Thymus (tissue), 11 donors: ENCODE measurements at regions not wholly inside any gene's neighbourhood (a gene's known extent, or its start where the extent isn't known, plus 50 kb on each side); places are given as distances from the start of the nearest gene placed in this dataset.
"Not testable (repeated sequence)": the region's sequence is repeated elsewhere in the genome, so short reads cannot be mapped to it uniquely, and the experiment has no call there.

ENCODE experiments used
- DNase-seq, 9 donors: peaks; one replicate each; pipeline ENCODE4 v3.0.0-alpha.2; 2013; ENCODE audit warnings: low spot score in 9 of 9, low read depth in 6 of 9, missing footprints in 1 of 9
- H3K27ac ChIP-seq, 2 donors: one replicate each; pipeline ENCODE4 v1.5.1; 2013; ENCODE audit warnings: control low read depth in 1 of 2, low read depth in 1 of 2, low read length in 1 of 2, mild to moderate bottlenecking in 1 of 2, moderate library complexity in 1 of 2
- H3K27me3 ChIP-seq, 2 donors: one replicate each; pipeline ENCODE4 v1.5.1; 2013; ENCODE audit warnings: low read length in 1 of 2; ENCODE audit not compliant: control insufficient read depth in 2 of 2, insufficient read depth in 1 of 2
- H3K36me3 ChIP-seq, 2 donors: one replicate each; pipeline ENCODE4 v1.5.1; 2013; ENCODE audit warnings: low read length in 1 of 2, mild to moderate bottlenecking in 1 of 2, moderate library complexity in 1 of 2; ENCODE audit not compliant: control insufficient read depth in 2 of 2, insufficient read depth in 2 of 2
- H3K4me1 ChIP-seq, 2 donors: one replicate each; pipeline ENCODE4 v1.5.1; 2013; ENCODE audit warnings: low read length in 2 of 2; ENCODE audit not compliant: control insufficient read depth in 2 of 2, insufficient read depth in 2 of 2
- H3K4me3 ChIP-seq, 2 donors: one replicate each; pipeline ENCODE4 v1.5.1; 2013; ENCODE audit warnings: low read length in 2 of 2, control low read depth in 1 of 2, mild to moderate bottlenecking in 1 of 2
- H3K9me3 ChIP-seq, 2 donors: one replicate each; pipeline ENCODE4 v1.5.1; 2013; ENCODE audit warnings: low read length in 1 of 2, mild to moderate bottlenecking in 1 of 2; ENCODE audit not compliant: control insufficient read depth in 2 of 2, insufficient read depth in 1 of 2
- WGBS: extraction: QIAGEN DNeasy Blood & Tissue Kit; methylation state at CpG from one replicate; pipeline ENCODE4 v1.1.7; 2013; 5-methylcytosine and 5-hydroxymethylcytosine counted together
- donor health status: healthy.

- H3K4me1 ChIP-seq: no peaks in the 10 kb centered on the region
- WGBS: 92% methylated on average over 4 of the region's 4 CpGs
- DNase-seq: no peak
- H3K4me3 ChIP-seq: no peak overlapping the region
- peaks cover 0 to 2% of the 10 kb centered on the region in 2 donors for H3K27me3 ChIP-seq
- no peak overlapping the region for H3K27ac ChIP-seq
- no peaks in the 10 kb centered on the region for H3K36me3 ChIP-seq
- H3K9me3 ChIP-seq: no peaks in the 10 kb centered on the region
Measured at GRCh38 chr9:95691435-95691834, 174.7 kb upstream of the PTCH1 start.

GRCh38 chr9:95689669-95690068 lies 172.9 kb upstream of the PTCH1 start:
- peaks cover 0 to 2% of the 10 kb centered on the region in 2 donors for H3K27me3 ChIP-seq
- no peak overlapping the region for H3K4me3 ChIP-seq
- WGBS: 93% methylated on average over 2 of the region's 2 CpGs
- no peaks in the 10 kb centered on the region for H3K36me3 ChIP-seq
- DNase-seq: no peak
- no peaks in the 10 kb centered on the region for H3K4me1 ChIP-seq
- no peak overlapping the region for H3K27ac ChIP-seq
- H3K9me3 ChIP-seq: no peaks in the 10 kb centered on the region

DNA sequence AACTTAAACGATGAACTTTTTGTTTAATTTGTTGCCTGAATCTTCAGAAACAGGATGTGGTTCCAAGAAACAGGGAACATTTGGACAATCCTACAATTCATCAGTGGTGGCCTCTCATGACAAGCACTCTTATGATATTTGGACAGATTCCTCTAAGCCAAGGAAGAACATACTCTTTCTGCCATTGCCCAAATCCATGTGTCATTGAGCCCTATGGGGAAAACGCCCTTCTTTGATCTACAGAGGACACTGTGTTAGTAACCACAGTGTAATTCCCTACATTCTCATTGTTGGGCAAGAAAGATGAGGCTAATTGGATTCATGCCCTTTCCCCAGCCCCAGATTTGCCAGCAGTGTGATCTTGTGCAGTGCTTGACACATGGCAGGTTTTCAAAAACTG lies 167.7 kb upstream of the PTCH1 start:
- H3K36me3 ChIP-seq: no peaks in the 10 kb centered on the region
- H3K9me3 ChIP-seq: no peaks in the 10 kb centered on the region
- H3K27me3 ChIP-seq: no peaks in the 10 kb centered on the region
- 63% methylated on average over 2 of the region's 2 CpGs for WGBS
- H3K4me3 ChIP-seq: no peak overlapping the region
- DNase-seq: no peak
- H3K4me1 ChIP-seq: no peaks in the 10 kb centered on the region
- no peak overlapping the region for H3K27ac ChIP-seq

- DNase-seq, H3K36me3 ChIP-seq, H3K4me3 ChIP-seq, H3K27ac ChIP-seq, H3K4me1 ChIP-seq, H3K27me3 ChIP-seq: not testable (repeated sequence)
- peaks cover 0 to 16% of the 10 kb centered on the region in 2 donors for H3K9me3 ChIP-seq
- WGBS: 93% methylated on average over 26 of the region's 26 CpGs
Measured at GRCh38 chr9:95680306-95680705, 163.5 kb upstream of the PTCH1 start.

GRCh38 chr9:95679874-95680273 lies 163.1 kb upstream of the PTCH1 start:
- DNase-seq: no peak
- H3K9me3 ChIP-seq: peaks cover 0 to 16% of the 10 kb centered on the region in 2 donors
- 97% methylated on average over 8 of the region's 8 CpGs for WGBS
- no peaks in the 10 kb centered on the region for H3K27me3 ChIP-seq
- no peak overlapping the region for H3K4me3 ChIP-seq
- H3K36me3 ChIP-seq: no peaks in the 10 kb centered on the region
- no peak overlapping the region for H3K27ac ChIP-seq
- H3K4me1 ChIP-seq: no peaks in the 10 kb centered on the region

GRCh38 chr9:95678759-95679158 lies 162.0 kb upstream of the PTCH1 start:
- peaks cover 0 to 16% of the 10 kb centered on the region in 2 donors for H3K9me3 ChIP-seq
- no peak for DNase-seq
- H3K4me1 ChIP-seq: no peaks in the 10 kb centered on the region
- no peaks in the 10 kb centered on the region for H3K36me3 ChIP-seq
- no peak overlapping the region for H3K4me3 ChIP-seq
- no peaks in the 10 kb centered on the region for H3K27me3 ChIP-seq
- no peak overlapping the region for H3K27ac ChIP-seq
- WGBS: 90% methylated on average over 2 of the region's 2 CpGs

DNA sequence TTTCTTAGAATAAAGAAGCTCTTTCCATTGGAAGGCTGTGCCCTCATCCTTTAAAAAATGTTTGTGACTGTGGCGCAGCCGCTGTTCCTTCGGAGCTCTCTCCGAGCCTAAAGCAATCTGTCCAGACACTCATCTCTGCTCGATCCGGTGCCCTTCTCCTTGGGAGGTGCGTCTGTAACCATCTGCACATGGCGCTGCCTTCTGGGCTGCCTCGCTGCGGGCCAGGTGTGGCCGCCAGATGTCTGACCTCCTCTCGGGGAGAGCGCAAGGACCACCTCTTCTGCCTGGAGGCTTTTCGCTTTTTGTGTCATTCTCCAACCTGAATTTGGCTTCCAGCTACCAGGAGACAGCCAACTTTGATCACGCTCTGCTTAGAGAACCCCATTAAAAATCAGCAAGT lies 153.4 kb upstream of the PTCH1 start:
- Histone ChIP-seq H3K4me1 (no peaks in the 10 kb centered on the region), H3K27ac (no peak overlapping the region), H3K9me3 (no peaks in the 10 kb centered on the region), H3K27me3 (peaks cover 2 to 18% of the 10 kb centered on the region in 2 donors), H3K36me3 (no peaks in the 10 kb centered on the region), H3K4me3 (no peak overlapping the region)
- no peak for DNase-seq
- WGBS: 93% methylated on average over 15 of the region's 15 CpGs

DNA sequence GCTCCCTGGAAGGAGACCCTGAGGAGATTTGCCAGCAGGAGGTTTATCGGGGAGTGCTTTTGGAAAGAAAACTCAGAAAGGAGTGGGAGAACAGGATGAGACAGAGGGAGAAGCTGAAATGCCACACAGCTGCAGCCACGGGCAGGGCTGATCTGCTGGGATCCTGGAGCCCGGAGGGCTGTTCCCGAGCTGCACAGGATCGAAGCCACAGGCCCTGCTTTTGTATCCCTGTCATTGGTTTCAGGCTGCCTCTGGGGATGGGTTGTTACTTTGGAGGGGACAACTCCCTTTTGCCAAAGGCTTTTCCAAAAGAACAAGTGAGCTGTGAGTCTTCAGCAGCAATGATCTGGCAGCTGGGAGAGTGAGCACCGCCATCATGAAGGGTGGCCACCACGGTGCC lies 152.5 kb upstream of the PTCH1 start:
- H3K27me3 ChIP-seq: peaks cover 2 to 18% of the 10 kb centered on the region in 2 donors
- WGBS: 83% methylated on average over 7 of the region's 7 CpGs

DNA sequence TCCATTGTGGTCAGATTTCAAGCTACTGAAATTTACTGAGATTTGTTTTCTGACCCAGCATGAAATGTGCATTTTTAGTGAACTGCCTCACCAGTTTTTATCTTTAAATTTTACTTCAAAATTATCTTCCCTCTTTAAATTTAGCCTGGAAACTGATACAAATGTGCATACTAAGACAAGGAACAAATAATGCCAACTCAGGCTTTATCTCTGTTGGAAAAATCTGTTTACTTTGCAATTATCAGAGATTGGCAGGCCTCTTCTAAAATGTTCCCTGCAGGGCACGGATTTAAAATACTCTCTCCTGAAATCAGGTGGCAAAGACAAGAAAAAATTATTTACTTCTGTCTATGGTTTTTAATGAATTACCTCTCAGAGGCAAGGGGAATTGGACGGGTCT lies 151.0 kb upstream of the PTCH1 start:
- Histone ChIP-seq H3K9me3 (no peaks in the 10 kb centered on the region), H3K27me3 (peaks cover 2 to 18% of the 10 kb centered on the region in 2 donors), H3K4me3 (no peak overlapping the region), H3K36me3 (no peaks in the 10 kb centered on the region), H3K27ac (no peak overlapping the region), H3K4me1 (no peaks in the 10 kb centered on the region)
- DNase-seq: no peak
- WGBS: 88% methylated on average over 2 of the region's 2 CpGs

More for the DNA sequence above, 152.5 kb upstream of the PTCH1 start:
- H3K9me3 ChIP-seq: no peaks in the 10 kb centered on the region
- H3K27ac ChIP-seq: no peak overlapping the region
- H3K36me3 ChIP-seq: no peaks in the 10 kb centered on the region
- H3K4me3 ChIP-seq: no peak overlapping the region
- no peak for DNase-seq
- no peaks in the 10 kb centered on the region for H3K4me1 ChIP-seq

GRCh38 chr9:95666785-95667155 lies 150.0 kb upstream of the PTCH1 start:
- Histone ChIP-seq H3K27me3 (peaks cover 2 to 18% of the 10 kb centered on the region in 2 donors), H3K9me3 (no peaks in the 10 kb centered on the region), H3K4me3 (no peak overlapping the region), H3K4me1 (no peaks in the 10 kb centered on the region), H3K27ac (no peak overlapping the region), H3K36me3 (no peaks in the 10 kb centered on the region)
- DNase-seq: no peak
- WGBS: 49% methylated on average over 4 of the region's 4 CpGs
